ENCODE measurements at regions not wholly inside any gene's neighbourhood (a gene's known extent, or its start where the extent isn't known, plus 50 kb on each side); places are given as distances from the start of the nearest gene placed in this dataset.
"Not testable (repeated sequence)": the region's sequence is repeated elsewhere in the genome, so short reads cannot be mapped to it uniquely, and the experiment has no call there.

GRCh38 chr3:5371555-5371954 is 184.0 kb downstream of the EDEM1 start:
- H3K27me3 ChIP-seq (ENCODE audit: control insufficient read depth in 2 of 2, insufficient read depth in 2 of 2, low read length in 2 of 2); FAIRE-seq; BruUV-seq (replicated peaks); H2AFZ ChIP-seq (ENCODE audit: low read depth, low read length); H3K79me2 ChIP-seq (ENCODE audit: control insufficient read depth, insufficient read depth, low read length); dilution Hi-C loops (cut with MboI; ENCODE audit: extremely low pct_ligation_motif_present, low sequenced_read_pairs); intact Hi-C loops (cut with micrococcal nuclease); H3K36me3 ChIP-seq (ENCODE audit: control insufficient read depth in 2 of 2, extremely low read depth in 1 of 2, insufficient read depth in 2 of 2, low read length in 2 of 2); CTCF ChIA-PET; H3K4me2 ChIP-seq (ENCODE audit: insufficient read depth, low read length); H4K20me1 ChIP-seq (replicated peaks; ENCODE audit: control insufficient read depth, extremely low read depth, insufficient read depth, low read length); H3K27ac ChIP-seq (ENCODE audit: insufficient read depth, low read depth, low read length); H3K9ac ChIP-seq (replicated peaks; ENCODE audit: extremely low read depth, insufficient read depth, low read length); H3K4me1 ChIP-seq (ENCODE audit: control insufficient read depth, extremely low read depth, insufficient read depth, low read length); H3K9me3 ChIP-seq (replicated peaks; ENCODE audit: control insufficient read depth, insufficient read depth, low read length); H3K9me1 ChIP-seq (replicated peaks; ENCODE audit: control insufficient read depth, extremely low read depth, insufficient read depth, low read length); H3K4me3 ChIP-seq (replicated peaks in 1 of 3; ENCODE audit: insufficient read depth in 1 of 3, low read depth in 1 of 3, low read length in 3 of 3); POLR2A ChIA-PET; DNase-seq (ENCODE audit: low read depth, low spot score): not testable (repeated sequence)

DNA sequence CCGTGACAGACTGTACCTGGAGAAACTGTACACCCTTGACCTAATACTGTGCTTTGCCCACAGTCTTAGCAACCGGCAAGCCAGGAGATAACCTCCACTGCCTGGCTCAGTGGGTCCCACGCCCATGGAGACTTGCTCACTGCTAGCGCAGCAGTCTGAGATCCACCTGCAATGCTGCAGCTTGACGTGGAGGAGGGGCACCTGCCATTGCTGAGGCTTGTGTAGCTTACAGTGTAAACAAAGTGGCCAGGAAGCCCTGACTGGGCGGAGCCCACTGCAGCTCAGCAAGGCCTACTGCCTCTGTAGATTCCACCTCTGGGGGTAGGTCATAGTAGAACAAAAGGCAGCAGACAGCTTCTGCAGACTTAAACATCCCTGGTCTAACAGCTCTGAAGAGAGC is 189.3 kb downstream of the EDEM1 start:
- Histone ChIP-seq H3K4me2 (ENCODE audit: insufficient read depth, low read length) (no peak overlapping the region), H2AFZ (ENCODE audit: low read depth, low read length) (no peak overlapping the region), H3K27me3 (ENCODE audit: control insufficient read depth in 2 of 2, insufficient read depth in 2 of 2, low read length in 2 of 2) (no peaks in the 10 kb centered on the region), H4K20me1 (replicated peaks; ENCODE audit: control insufficient read depth, extremely low read depth, insufficient read depth, low read length) (no peaks in the 10 kb centered on the region), H3K79me2 (ENCODE audit: control insufficient read depth, insufficient read depth, low read length) (no peaks in the 10 kb centered on the region), H3K36me3 (ENCODE audit: control insufficient read depth in 2 of 2, extremely low read depth in 1 of 2, insufficient read depth in 2 of 2, low read length in 2 of 2) (no peaks in the 10 kb centered on the region), H3K9me3 (replicated peaks; ENCODE audit: control insufficient read depth, insufficient read depth, low read length) (peaks cover 2% of the 10 kb centered on the region), H3K4me1 (ENCODE audit: control insufficient read depth, extremely low read depth, insufficient read depth, low read length) (no peaks in the 10 kb centered on the region), H3K9ac (replicated peaks; ENCODE audit: extremely low read depth, insufficient read depth, low read length) (no peak overlapping the region), H3K27ac (ENCODE audit: insufficient read depth, low read depth, low read length) (no peak overlapping the region), H3K9me1 (replicated peaks; ENCODE audit: control insufficient read depth, extremely low read depth, insufficient read depth, low read length) (no peaks in the 10 kb centered on the region), H3K4me3 (replicated peaks in 1 of 3; ENCODE audit: insufficient read depth in 1 of 3, low read depth in 1 of 3, low read length in 3 of 3) (no peak overlapping the region)
- CTCF ChIA-PET: no interaction called here
- POLR2A ChIA-PET: no interaction called here
- TF ChIP-seq FOS (IDR thresholded peaks at IDR 0.05; ENCODE audit: borderline replicate concordance, insufficient read depth, low read length) (no peak), CTCF (IDR thresholded peaks at IDR 0.05; ENCODE audit: extremely low read depth in 1 of 2, insufficient read depth in 1 of 2, low read depth in 1 of 2, low read length in 2 of 2) (no peak), JUN (IDR thresholded peaks at IDR 0.05; ENCODE audit: borderline replicate concordance, insufficient read depth, insufficient read length, low read depth) (no peak), GATA2 (IDR thresholded peaks at IDR 0.05; ENCODE audit: insufficient read depth, insufficient read length, low read depth, low read length) (no peak), MYC (IDR thresholded peaks at IDR 0.05; ENCODE audit: low read depth, low read length) (no peak), MAX (IDR thresholded peaks at IDR 0.05; ENCODE audit: insufficient read depth, insufficient read length) (no peak), EZH2 (IDR thresholded peaks at IDR 0.05; ENCODE audit: borderline replicate concordance, low read depth, low read length, severe bottlenecking) (no peak), POLR2AphosphoS5 (IDR thresholded peaks at IDR 0.05; ENCODE audit: insufficient read depth, low read depth, low read length) (no peak), POLR2A (IDR thresholded peaks at IDR 0.05; ENCODE audit: low read depth, low read length) (no peak)
- no peak for DNase-seq (ENCODE audit: low read depth, low spot score)
- no TSS peak for BruUV-seq (replicated peaks)
- FAIRE-seq: no peak
- intact Hi-C loops (cut with micrococcal nuclease) (no loop called here), dilution Hi-C loops (cut with MboI; ENCODE audit: extremely low pct_ligation_motif_present, low sequenced_read_pairs) (no loop called here)

GRCh38 chr3:5379266-5379665 is 191.8 kb downstream of the EDEM1 start:
- H3K27me3 ChIP-seq (ENCODE audit: control insufficient read depth in 2 of 2, insufficient read depth in 2 of 2, low read length in 2 of 2); H3K4me1 ChIP-seq (ENCODE audit: control insufficient read depth, extremely low read depth, insufficient read depth, low read length); H3K9me1 ChIP-seq (replicated peaks; ENCODE audit: control insufficient read depth, extremely low read depth, insufficient read depth, low read length); H3K4me3 ChIP-seq (replicated peaks in 1 of 3; ENCODE audit: insufficient read depth in 1 of 3, low read depth in 1 of 3, low read length in 3 of 3); H3K9ac ChIP-seq (replicated peaks; ENCODE audit: extremely low read depth, insufficient read depth, low read length); H3K9me3 ChIP-seq (replicated peaks; ENCODE audit: control insufficient read depth, insufficient read depth, low read length); H2AFZ ChIP-seq (ENCODE audit: low read depth, low read length); POLR2A ChIA-PET; FAIRE-seq; intact Hi-C loops (cut with micrococcal nuclease); H3K4me2 ChIP-seq (ENCODE audit: insufficient read depth, low read length); H3K79me2 ChIP-seq (ENCODE audit: control insufficient read depth, insufficient read depth, low read length); BruUV-seq (replicated peaks); CTCF ChIA-PET; dilution Hi-C loops (cut with MboI; ENCODE audit: extremely low pct_ligation_motif_present, low sequenced_read_pairs); H3K36me3 ChIP-seq (ENCODE audit: control insufficient read depth in 2 of 2, extremely low read depth in 1 of 2, insufficient read depth in 2 of 2, low read length in 2 of 2); H4K20me1 ChIP-seq (replicated peaks; ENCODE audit: control insufficient read depth, extremely low read depth, insufficient read depth, low read length); DNase-seq (ENCODE audit: low read depth, low spot score); H3K27ac ChIP-seq (ENCODE audit: insufficient read depth, low read depth, low read length): not testable (repeated sequence)

Measured in endothelial cell of umbilical vein (primary cell).